Fibroblast of the conjunctiva (primary cell): ENCODE measurements at regions not wholly inside any gene's neighbourhood (a gene's known extent, or its start where the extent isn't known, plus 50 kb on each side); places are given as distances from the start of the nearest gene placed in this dataset.
"Not testable (repeated sequence)": the region's sequence is repeated elsewhere in the genome, so short reads cannot be mapped to it uniquely, and the experiment has no call there.

Source experiments
- DNase-seq: peaks from one replicate; pipeline ENCODE4 v3.0.0-alpha.2; 2010; ENCODE audit warnings: low read depth

DNA sequence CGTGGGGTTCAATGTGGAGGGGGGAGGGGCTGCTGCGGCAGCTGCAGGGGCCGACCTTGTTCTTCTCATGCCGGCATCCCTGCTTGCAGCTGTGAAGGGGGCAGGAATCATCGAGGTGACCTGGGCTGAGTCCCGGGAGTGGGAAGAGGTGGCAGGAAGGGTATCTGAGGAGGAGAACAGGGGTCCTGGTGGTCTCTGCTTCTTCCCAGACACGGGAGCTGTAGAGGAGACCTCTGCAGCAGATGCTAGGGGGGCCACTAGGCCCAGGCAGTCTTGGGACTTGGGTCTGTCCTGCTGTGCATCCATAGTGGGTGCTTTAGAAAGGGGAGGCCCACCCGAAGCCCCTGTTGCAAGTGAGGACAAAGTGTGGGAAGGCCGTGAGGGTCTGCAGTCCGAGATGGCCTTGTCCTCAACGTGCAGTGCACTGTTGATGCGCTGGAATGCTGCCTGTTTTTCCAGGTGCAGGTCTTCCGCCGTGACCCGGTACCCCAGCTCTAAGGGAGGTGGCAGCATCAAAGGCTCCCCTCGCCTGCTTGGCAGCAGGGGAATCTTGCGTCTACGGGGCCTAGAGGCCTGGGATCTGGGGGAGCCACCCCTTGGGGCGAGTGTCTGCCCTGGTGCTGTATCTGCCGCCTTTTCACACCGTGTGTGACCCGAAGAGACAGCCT lies 1370.0 kb downstream of the CDH12 start:
- not testable (repeated sequence) for DNase-seq

- not testable (repeated sequence) for DNase-seq
Measured at GRCh38 chr5:21482522-21482921, 1370.6 kb downstream of the CDH12 start.

GRCh38 chr5:21481320-21482270 lies 1371.5 kb downstream of the CDH12 start:
- not testable (repeated sequence) for DNase-seq

- not testable (repeated sequence) for DNase-seq
Measured at GRCh38 chr5:21480054-21480453, 1373.1 kb downstream of the CDH12 start.

GRCh38 chr5:21473981-21474380 lies 1379.2 kb downstream of the CDH12 start:
- not testable (repeated sequence) for DNase-seq

- DNase-seq: not testable (repeated sequence)
Measured at GRCh38 chr5:21473436-21473835, 1379.7 kb downstream of the CDH12 start.

- not testable (repeated sequence) for DNase-seq
Measured at GRCh38 chr5:21471691-21472090, 1381.5 kb downstream of the CDH12 start.

DNA sequence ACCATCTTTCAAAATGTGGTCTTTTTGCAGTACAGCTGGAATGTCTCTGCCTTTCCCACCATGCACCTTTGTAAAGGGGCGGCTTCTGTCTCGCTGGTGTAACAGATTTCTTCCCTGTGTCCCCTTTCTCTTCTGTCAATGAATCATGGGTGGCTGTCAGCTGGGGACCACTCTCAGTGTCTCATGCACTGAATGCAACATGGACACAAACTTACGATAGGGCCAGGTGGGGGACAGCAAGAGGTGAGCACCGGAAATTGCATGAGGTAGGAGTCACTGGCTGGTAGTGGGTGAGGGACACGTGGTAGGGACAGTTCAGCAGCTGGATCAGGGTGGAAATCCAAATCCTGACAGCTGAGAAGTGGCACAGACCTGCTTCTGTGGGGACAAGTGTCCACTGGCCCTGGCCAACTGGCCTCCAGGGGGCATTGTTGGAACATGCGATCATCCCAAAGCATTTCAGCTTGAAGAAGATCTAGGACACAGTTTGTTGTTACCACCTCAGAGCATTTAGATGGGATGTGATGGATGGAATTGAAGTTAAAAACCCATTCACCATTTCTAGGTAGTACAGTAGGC lies 1383.5 kb downstream of the CDH12 start:
- DNase-seq: not testable (repeated sequence)

DNA sequence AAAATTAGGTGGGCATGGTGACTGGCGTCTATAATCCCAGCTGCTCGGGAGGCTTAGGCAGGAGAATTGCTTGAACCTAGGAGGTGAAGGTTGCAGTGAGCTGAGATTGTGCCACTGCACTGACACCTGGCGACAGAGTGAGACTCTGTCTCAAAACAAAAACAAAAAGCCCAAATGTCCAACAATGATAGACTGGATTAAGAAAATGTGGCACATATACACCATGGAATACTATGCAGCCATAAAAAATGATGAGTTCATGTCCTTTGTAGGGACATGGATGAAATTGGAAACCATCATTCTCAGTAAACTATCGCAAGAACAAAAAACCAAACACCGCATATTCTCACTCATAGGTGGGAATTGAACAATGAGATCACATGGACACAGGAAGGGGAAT lies 1385.6 kb downstream of the CDH12 start:
- DNase-seq: not testable (repeated sequence)

DNA sequence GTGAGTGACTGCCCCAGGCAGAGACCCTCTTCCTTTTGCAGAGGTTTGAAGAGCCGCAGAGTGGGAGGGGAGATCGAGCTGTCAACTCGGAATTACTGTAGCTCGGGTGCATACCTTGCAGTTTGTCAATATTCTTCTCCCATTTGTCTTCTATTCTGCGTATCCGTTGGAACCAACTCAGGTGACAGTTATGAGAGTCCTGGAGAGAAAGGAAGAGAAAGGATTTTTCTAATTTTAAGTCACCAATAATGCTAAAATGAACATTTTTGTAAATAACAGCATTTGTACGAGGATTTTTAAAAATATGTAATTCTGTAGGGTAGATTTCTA lies 1393.4 kb downstream of the CDH12 start:
- DNase-seq: not testable (repeated sequence)

GRCh38 chr5:21452449-21452848 lies 1400.7 kb downstream of the CDH12 start:
- DNase-seq: peak; percentile 22

DNA sequence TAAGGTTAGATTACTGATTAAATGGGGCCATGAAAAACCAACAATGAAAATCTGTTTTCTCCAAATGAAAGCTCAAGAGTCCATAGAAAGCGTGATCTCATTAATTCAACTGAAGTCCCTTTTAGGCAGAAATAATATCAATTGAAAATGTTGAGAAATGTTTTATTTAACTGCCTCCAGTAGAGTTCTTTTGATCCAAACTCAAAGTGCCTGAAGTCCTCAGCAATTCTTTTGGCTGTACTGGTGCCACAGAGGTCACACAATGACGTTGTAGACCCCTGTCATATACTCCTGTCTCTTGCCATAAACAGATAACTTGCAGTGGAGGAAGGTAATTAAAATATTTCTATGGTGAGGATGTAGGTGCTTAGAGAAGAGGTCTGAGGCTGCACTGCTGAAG lies 1420.5 kb downstream of the CDH12 start:
- DNase-seq: no peak

GRCh38 chr5:21424907-21425306 lies 1428.2 kb downstream of the CDH12 start:
- DNase-seq: no peak

- no peak for DNase-seq
Measured at GRCh38 chr5:21419383-21419782, 1431.4 kb upstream of the CDH18 start.

GRCh38 chr5:21402089-21402488 lies 1414.1 kb upstream of the CDH18 start:
- DNase-seq: not testable (repeated sequence)

GRCh38 chr5:21398511-21398910 lies 1410.5 kb upstream of the CDH18 start:
- no peak for DNase-seq

DNA sequence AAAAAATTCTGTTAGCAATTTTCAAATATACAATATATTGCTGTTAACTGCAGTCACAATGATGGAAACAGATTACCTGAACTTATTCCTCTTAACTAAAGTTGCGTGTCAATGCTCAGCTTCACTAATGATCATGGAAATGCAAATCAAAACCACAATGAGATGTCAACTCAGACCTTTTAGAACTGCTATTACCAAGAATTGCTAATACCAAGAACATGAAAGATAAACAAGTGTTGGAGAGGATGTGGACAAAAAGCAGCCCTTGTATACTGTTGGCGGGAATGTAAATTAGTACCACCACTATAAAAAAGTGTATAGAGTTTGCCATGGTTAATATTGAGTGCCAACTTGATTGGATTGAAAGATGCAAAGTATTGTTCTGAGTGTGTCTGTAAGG lies 1409.7 kb upstream of the CDH18 start:
- DNase-seq: no peak

DNA sequence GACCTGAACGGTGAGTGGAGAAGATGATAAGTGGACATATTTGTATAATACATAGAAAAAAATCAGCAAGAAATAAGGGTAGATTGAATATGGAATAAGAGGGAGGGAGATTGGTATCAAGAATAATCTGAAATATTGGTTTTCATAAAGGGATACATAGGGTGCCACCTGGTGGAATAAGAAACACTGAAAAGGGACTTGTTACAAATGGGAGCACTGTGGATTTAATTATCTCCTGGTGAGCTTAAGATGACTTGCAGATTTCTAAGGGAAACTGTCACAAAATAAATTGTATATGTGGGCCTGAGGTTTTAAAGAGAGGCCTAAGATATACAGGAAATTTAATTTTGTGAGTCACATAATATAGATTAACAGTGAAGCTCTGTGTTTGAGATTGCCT lies 1403.5 kb upstream of the CDH18 start:
- DNase-seq: no peak

DNA sequence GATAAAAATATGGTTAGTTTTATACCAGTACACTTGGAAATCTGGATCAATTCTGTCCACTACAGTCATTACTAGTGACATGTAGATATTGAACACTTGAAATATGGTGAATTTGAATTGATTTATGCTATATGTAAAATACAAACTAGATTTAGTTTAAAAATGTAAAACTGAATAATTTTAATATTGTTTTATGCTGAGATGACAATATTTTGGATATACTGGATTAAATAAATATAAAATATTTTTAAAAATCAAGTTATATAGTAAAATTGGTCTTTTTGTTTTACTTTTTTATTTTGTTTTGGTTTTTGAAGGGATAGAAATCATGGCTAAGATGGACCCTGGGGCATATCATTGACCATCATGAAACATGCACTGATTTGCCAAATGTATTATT lies 1372.8 kb upstream of the CDH18 start:
- not testable (repeated sequence) for DNase-seq

DNA sequence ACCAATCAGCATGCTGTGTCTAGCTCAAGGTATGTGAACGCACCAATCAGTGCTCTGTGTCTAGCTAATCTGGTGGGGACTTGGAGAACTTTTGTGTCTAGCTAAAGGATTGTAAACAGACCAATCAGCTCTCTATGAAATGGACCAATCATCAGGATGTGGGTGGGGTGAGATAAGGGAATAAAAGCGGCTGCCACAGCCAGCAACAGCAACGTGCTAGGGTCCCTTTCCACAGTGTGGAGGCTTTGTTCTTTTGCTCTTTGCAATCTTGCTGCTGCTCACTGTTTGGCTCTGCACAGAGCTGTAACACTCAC lies 1353.9 kb upstream of the CDH18 start:
- not testable (repeated sequence) for DNase-seq

DNA sequence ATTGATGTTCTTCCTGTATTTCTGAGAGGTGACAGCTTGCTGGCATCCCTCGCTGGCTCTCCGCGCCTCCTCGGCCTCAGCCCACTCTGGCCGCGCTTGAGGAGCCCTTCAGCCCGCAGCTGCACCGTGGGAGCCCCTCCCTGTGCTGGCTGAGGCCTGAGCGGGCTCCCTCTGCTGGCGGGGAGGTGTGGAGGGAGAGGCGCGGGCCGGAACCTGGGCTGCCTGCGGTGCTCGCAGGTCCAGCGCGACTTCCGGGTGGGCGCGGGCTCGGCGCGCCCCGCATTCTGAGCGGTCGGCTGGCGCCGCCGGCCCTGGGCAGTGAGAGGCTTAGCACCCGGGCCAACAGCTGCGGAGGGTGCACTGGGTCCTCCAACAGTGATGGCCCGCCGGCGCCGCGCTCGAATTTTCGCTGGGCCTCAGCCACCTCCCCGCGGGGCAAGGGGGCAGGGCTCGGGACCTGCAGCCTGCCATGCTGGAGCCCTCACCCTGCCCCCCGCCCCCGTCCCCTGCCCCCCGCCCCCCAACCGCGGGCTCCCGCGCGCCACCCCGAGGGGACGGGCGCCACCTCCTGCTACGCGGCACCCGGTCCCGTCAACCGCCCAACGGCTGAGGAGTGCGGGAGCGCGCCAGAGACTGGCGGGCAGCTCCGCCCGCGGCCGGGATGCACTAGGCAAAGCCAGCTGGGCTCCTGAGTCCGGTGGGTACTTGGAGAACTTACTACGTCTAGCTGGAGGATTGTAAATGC lies 1353.4 kb upstream of the CDH18 start:
- DNase-seq: not testable (repeated sequence)

- DNase-seq: not testable (repeated sequence)
Measured at GRCh38 chr5:21340233-21340632, 1352.2 kb upstream of the CDH18 start.
